K562 (cell line): ENCODE measurements at regions not wholly inside any gene's neighbourhood (a gene's known extent, or its start where the extent isn't known, plus 50 kb on each side); places are given as distances from the start of the nearest gene placed in this dataset.

Experiments used
- ATAC-seq: fragments of 200-7000 bp; cut with Tn5 transposase; 3 replicates; pipeline ENCODE4 v1.9.1; 2020; ENCODE audit warnings: moderate library complexity
- BruUV-seq: library from RNA; stranded (reverse); fragments of 400-500 nt; replicated peaks from 2 replicates; lab custom pipeline; 2021; lab: Mats Ljungman, UMichigan
- CTCF ChIA-PET: fragments of 300-600 bp; formaldehyde crosslinking; extraction: SDS; loops from one replicate; lab custom pipeline; 2021; ENCODE audit warnings: low intra/inter-chr PET ratio; lab: Yijun Ruan, JAX
- POLR2A ChIA-PET: fragments of 300-600, 350-650 bp; sonication (Branson Sonifier 250); formaldehyde crosslinking; extraction: SDS; loops from one replicate; lab custom pipeline; 2021; ENCODE audit warnings: antibody characterized with exemption, inconsistent platforms; lab: Yijun Ruan, JAX
- DNase-seq, 4 experiments: peaks; one replicate each; pipeline versions ENCODE4 v3.0.0 to v3.0.0-alpha.2; 2011 to 2018; ENCODE audit warnings: low spot score in 3 of 4, mixed read lengths in 3 of 4; ENCODE audit errors: extremely low read depth in 1 of 4
- FAIRE-seq: peaks from 2 replicates; lab custom pipeline; 2011; peaks lifted over from hg19 to GRCh38; lab: Jason Lieb, UNC
- H2AFZ ChIP-seq: 2 replicates; pipeline ENCODE4 v1.6.0; 2011; ENCODE audit warnings: low read depth, low read length, control low read depth, inconsistent platforms
- H3K27ac ChIP-seq: fragments of 200-600 bp; 3 replicates; pipeline ENCODE4 v1.8.0; 2011; ENCODE audit warnings: low read depth, mild to moderate bottlenecking, control low read depth, inconsistent platforms, low read length, moderate library complexity, mixed read lengths; ENCODE audit errors: extremely low read depth
- H3K27me3 ChIP-seq, 2 experiments: fragments of 300-600 bp in 1 of 2; 2 replicates in 1 of 2; 3 replicates in 1 of 2; pipeline versions ENCODE4 v1.6.0 to v1.8.0; 2011; ENCODE audit warnings: inconsistent platforms in 2 of 2, low read length in 2 of 2, mild to moderate bottlenecking in 1 of 2, mixed read lengths in 1 of 2, moderate library complexity in 1 of 2; ENCODE audit not compliant: control insufficient read depth in 2 of 2, insufficient read depth in 2 of 2
- H3K36me3 ChIP-seq: fragments of 300-600 bp; 3 replicates; pipeline ENCODE4 v1.8.0; 2011; ENCODE audit warnings: mild to moderate bottlenecking, low read length, inconsistent platforms; ENCODE audit not compliant: control insufficient read depth, insufficient read depth
- H3K4me1 ChIP-seq, 2 experiments: fragments of 200-600 bp in 1 of 2; replicated peaks in 1 of 2; 2 replicates in 1 of 2; 3 replicates in 1 of 2; pipeline versions ENCODE4 v1.5.1 to v1.8.0; 2011; ENCODE audit warnings: inconsistent platforms in 2 of 2, low read length in 2 of 2, mild to moderate bottlenecking in 1 of 2, mixed read lengths in 1 of 2, moderate library complexity in 1 of 2; ENCODE audit not compliant: control insufficient read depth in 2 of 2, insufficient read depth in 2 of 2
- H3K4me2 ChIP-seq: 2 replicates; pipeline ENCODE4 v1.6.1; 2011; ENCODE audit warnings: low read length, control low read depth, inconsistent platforms, mixed read lengths; ENCODE audit not compliant: insufficient read depth
- H3K4me3 ChIP-seq: fragments of 200-600 bp; sonication (generic), shearing (Covaris generic); 2 replicates; pipeline ENCODE4 v1.5.1; 2016; ENCODE audit warnings: control low read depth, inconsistent platforms
- H3K79me2 ChIP-seq: fragments of 200-600 bp; 3 replicates; pipeline ENCODE4 v1.8.0; 2011; ENCODE audit warnings: low read length, inconsistent platforms; ENCODE audit not compliant: control insufficient read depth, insufficient read depth
- H3K9ac ChIP-seq, 2 experiments: 2 replicates each; pipeline versions ENCODE4 v1.6.0 to v1.6.1; 2011; ENCODE audit warnings: low read depth in 2 of 2, low read length in 2 of 2, control low read depth in 1 of 2, inconsistent platforms in 1 of 2, mild to moderate bottlenecking in 1 of 2, mixed read lengths in 1 of 2; ENCODE audit not compliant: insufficient read depth in 1 of 2
- H3K9me1 ChIP-seq: one replicate; pipeline ENCODE4 v1.6.0; 2011; ENCODE audit warnings: inconsistent platforms, mild to moderate bottlenecking, low read length, moderate library complexity; ENCODE audit not compliant: control insufficient read depth, insufficient read depth
- H3K9me3 ChIP-seq: replicated peaks from 2 replicates; pipeline ENCODE4 v1.5.1; 2011; ENCODE audit warnings: low read depth, low read length, inconsistent platforms; ENCODE audit not compliant: control insufficient read depth, insufficient read depth
- H4K20me1 ChIP-seq: replicated peaks from 2 replicates; pipeline ENCODE4 v1.6.1; 2011; ENCODE audit warnings: low read length, inconsistent platforms, mixed read lengths; ENCODE audit not compliant: control insufficient read depth, insufficient read depth
- ZNF717 ChIP-seq: fragments of 250-450 bp; sonication (Bioruptor Pico); IDR thresholded peaks from 2 replicates; pipeline ENCODE4 v1.5.0; 2021
- WGBS: fragments of 100-300 bp; shearing (Covaris generic); methylation state at CpG from one replicate; pipeline ENCODE4 v1.1.6; 2016; ENCODE audit warnings: low coverage, mixed read lengths; ENCODE audit not compliant: insufficient coverage; ENCODE audit errors: missing lambda C conversion rate; 5-methylcytosine and 5-hydroxymethylcytosine counted together
- in situ Hi-C: fragments of 300-500 bp; cut with MboI; formaldehyde crosslinking; loops from 4 replicates; pipeline ENCODE4 v1.15.0; 2018; ENCODE audit warnings: inconsistent platforms, mixed read lengths
- intact Hi-C: fragments of 100-400 bp; cut with micrococcal nuclease; formaldehyde crosslinking; loops from 2 replicates; pipeline ENCODE4 v1.14.2; 2022
- TF ChIP-seq, protein P1 (sequence below), 3 experiments: IDR thresholded peaks in 2 of 3; conservative IDR thresholded peaks in 1 of 3; 2 replicates each; pipeline ENCODE4 v1.5.1; 2011 to 2012; ENCODE audit warnings: low read length in 3 of 3, mild to moderate bottlenecking in 3 of 3, control low read depth in 2 of 3, improper control_type of control experiment in 1 of 3, inconsistent platforms in 1 of 3, low read depth in 1 of 3, mixed read lengths in 1 of 3, moderate library complexity in 1 of 3; ENCODE audit not compliant: insufficient read depth in 2 of 3
- TF ChIP-seq, protein P2 (sequence below): sonication (generic); formaldehyde crosslinking; IDR thresholded peaks from 2 replicates; pipeline ENCODE4 v1.8.0; 2022; ENCODE audit warnings: missing genetic modification reagents, mild to moderate bottlenecking, borderline replicate concordance
- TF ChIP-seq, protein P3 (sequence below): sonication (generic); formaldehyde crosslinking; IDR thresholded peaks from 2 replicates; pipeline ENCODE4 v1.8.0; 2023; ENCODE audit warnings: mild to moderate bottlenecking, missing genetic modification reagents

DNA sequence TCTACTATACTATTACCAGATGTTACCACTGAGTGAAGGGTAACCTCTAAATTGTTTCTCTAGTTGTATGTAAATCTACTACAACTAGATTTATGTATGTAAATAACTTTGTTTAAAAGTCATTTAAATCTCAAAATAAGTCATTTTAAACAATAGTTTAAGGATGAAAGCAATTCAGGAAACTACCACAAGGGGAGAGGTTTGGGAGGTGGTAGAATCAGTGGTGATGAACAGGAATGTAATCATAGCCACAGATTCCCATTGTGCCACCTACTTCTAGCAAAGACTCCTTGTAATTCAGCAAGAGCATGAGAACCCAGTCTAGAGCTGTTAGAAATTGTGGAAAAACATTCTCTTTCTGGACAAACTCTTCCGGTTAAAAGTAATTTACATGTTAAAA, 234.6 kb downstream of the SLC7A11 start:
- intact Hi-C loops = no loop called here
- CTCF ChIA-PET = no interaction called here
- no TSS peak for BruUV-seq
- FAIRE-seq = no peak
- Histone ChIP-seq H3K9me3 (no peaks in the 10 kb centered on the region), H3K9ac (no peak overlapping the region), H3K79me2 (no peaks in the 10 kb centered on the region), H3K27ac (no peak overlapping the region), H3K4me2 (no peak overlapping the region), H4K20me1 (no peaks in the 10 kb centered on the region), H3K4me1 (no peaks in the 10 kb centered on the region; a peak in 1 of 5 replicates), H3K36me3 (no peaks in the 10 kb centered on the region), H3K9me1 (no peaks in the 10 kb centered on the region), H3K27me3 (no peaks in the 10 kb centered on the region), H3K4me3 (no peak overlapping the region), H2AFZ (no peak overlapping the region)
- WGBS = 8% methylated on average over 1 of the region's 1 CpG
- TF ChIP-seq, protein P1, sequence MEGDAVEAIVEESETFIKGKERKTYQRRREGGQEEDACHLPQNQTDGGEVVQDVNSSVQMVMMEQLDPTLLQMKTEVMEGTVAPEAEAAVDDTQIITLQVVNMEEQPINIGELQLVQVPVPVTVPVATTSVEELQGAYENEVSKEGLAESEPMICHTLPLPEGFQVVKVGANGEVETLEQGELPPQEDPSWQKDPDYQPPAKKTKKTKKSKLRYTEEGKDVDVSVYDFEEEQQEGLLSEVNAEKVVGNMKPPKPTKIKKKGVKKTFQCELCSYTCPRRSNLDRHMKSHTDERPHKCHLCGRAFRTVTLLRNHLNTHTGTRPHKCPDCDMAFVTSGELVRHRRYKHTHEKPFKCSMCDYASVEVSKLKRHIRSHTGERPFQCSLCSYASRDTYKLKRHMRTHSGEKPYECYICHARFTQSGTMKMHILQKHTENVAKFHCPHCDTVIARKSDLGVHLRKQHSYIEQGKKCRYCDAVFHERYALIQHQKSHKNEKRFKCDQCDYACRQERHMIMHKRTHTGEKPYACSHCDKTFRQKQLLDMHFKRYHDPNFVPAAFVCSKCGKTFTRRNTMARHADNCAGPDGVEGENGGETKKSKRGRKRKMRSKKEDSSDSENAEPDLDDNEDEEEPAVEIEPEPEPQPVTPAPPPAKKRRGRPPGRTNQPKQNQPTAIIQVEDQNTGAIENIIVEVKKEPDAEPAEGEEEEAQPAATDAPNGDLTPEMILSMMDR (IDR thresholded peaks at IDR 0.05 in 2 of 3, conservative IDR thresholded peaks at IDR 0.05 in 1 of 3; ENCODE audit: insufficient read depth in 2 of 3, low read depth in 1 of 3, low read length in 3 of 3) = peak in 1 of 3 experiments; percentile 1; a peak in 1 of 6 replicates
- no peak for TF ChIP-seq ZNF717
- in situ Hi-C loops = no loop called here
- peak in 2 of 4 experiments; percentile 11 to 14 for DNase-seq
- no peak for ATAC-seq
- POLR2A ChIA-PET = no interaction called here

DNA sequence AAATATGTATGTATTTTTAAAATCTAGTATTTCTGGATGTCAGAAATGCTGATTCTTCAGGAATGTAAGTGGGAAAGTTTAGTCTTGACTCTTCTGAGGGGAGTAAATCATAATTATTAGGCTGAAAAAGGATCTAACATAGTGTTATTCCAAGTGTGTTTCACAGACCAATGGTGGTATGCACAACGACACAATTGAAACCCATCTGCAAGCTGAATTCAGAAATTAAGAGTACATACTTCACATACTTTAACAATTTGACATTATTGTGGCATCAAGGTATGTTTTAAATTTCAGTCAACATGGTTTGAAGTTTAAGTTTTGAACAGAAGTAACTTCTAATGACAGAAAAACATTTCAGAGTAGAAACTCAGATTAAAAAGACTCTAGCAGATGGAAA, 236.7 kb downstream of the SLC7A11 start:
- no peaks in the 10 kb centered on the region for H3K4me1 ChIP-seq
- DNase-seq = no peak
- ChIA-PET POLR2A (no interaction called here), CTCF (no interaction called here)
- WGBS = 20% methylated on average over 1 of the region's 1 CpG
- H3K9me1 ChIP-seq = no peaks in the 10 kb centered on the region
- no peak overlapping the region for H2AFZ ChIP-seq
- no peak overlapping the region for H3K9ac ChIP-seq
- no peaks in the 10 kb centered on the region for H3K9me3 ChIP-seq
- FAIRE-seq = no peak
- no peaks in the 10 kb centered on the region for H4K20me1 ChIP-seq
- in situ Hi-C loops = no loop called here
- no peak overlapping the region for H3K4me3 ChIP-seq
- intact Hi-C loops = no loop called here
- no peaks in the 10 kb centered on the region for H3K27me3 ChIP-seq
- no peak for ATAC-seq
- H3K79me2 ChIP-seq = no peaks in the 10 kb centered on the region
- no peak overlapping the region for H3K4me2 ChIP-seq
- H3K27ac ChIP-seq = no peak overlapping the region
- BruUV-seq = no TSS peak
- H3K36me3 ChIP-seq = no peaks in the 10 kb centered on the region
- TF ChIP-seq, protein P2, sequence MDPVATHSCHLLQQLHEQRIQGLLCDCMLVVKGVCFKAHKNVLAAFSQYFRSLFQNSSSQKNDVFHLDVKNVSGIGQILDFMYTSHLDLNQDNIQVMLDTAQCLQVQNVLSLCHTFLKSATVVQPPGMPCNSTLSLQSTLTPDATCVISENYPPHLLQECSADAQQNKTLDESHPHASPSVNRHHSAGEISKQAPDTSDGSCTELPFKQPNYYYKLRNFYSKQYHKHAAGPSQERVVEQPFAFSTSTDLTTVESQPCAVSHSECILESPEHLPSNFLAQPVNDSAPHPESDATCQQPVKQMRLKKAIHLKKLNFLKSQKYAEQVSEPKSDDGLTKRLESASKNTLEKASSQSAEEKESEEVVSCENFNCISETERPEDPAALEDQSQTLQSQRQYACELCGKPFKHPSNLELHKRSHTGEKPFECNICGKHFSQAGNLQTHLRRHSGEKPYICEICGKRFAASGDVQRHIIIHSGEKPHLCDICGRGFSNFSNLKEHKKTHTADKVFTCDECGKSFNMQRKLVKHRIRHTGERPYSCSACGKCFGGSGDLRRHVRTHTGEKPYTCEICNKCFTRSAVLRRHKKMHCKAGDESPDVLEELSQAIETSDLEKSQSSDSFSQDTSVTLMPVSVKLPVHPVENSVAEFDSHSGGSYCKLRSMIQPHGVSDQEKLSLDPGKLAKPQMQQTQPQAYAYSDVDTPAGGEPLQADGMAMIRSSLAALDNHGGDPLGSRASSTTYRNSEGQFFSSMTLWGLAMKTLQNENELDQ (CRISPR knock-in tag) = no peak
- TF ChIP-seq, protein P3, sequence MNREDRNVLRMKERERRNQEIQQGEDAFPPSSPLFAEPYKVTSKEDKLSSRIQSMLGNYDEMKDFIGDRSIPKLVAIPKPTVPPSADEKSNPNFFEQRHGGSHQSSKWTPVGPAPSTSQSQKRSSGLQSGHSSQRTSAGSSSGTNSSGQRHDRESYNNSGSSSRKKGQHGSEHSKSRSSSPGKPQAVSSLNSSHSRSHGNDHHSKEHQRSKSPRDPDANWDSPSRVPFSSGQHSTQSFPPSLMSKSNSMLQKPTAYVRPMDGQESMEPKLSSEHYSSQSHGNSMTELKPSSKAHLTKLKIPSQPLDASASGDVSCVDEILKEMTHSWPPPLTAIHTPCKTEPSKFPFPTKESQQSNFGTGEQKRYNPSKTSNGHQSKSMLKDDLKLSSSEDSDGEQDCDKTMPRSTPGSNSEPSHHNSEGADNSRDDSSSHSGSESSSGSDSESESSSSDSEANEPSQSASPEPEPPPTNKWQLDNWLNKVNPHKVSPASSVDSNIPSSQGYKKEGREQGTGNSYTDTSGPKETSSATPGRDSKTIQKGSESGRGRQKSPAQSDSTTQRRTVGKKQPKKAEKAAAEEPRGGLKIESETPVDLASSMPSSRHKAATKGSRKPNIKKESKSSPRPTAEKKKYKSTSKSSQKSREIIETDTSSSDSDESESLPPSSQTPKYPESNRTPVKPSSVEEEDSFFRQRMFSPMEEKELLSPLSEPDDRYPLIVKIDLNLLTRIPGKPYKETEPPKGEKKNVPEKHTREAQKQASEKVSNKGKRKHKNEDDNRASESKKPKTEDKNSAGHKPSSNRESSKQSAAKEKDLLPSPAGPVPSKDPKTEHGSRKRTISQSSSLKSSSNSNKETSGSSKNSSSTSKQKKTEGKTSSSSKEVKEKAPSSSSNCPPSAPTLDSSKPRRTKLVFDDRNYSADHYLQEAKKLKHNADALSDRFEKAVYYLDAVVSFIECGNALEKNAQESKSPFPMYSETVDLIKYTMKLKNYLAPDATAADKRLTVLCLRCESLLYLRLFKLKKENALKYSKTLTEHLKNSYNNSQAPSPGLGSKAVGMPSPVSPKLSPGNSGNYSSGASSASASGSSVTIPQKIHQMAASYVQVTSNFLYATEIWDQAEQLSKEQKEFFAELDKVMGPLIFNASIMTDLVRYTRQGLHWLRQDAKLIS (CRISPR knock-in tag) = no peak
